SK-MEL-5 (cell line): ENCODE measurements at regions not wholly inside any gene's neighbourhood (a gene's known extent, or its start where the extent isn't known, plus 50 kb on each side); places are given as distances from the start of the nearest gene placed in this dataset.
"Not testable (repeated sequence)": the region's sequence is repeated elsewhere in the genome, so short reads cannot be mapped to it uniquely, and the experiment has no call there.

ENCODE experiments used
- DNase-seq: peaks from one replicate; pipeline ENCODE4 v3.0.0-alpha.2; 2016; ENCODE audit warnings: low read depth, low spot score
- in situ Hi-C: cut with HindIII; loops from 2 replicates; pipeline ENCODE4 v1.10.0; 2016; ENCODE audit warnings: low sequenced_read_pairs, high pct_unique_total_duplicates, low pct_unique_long_range_greater_than_20kb

DNA sequence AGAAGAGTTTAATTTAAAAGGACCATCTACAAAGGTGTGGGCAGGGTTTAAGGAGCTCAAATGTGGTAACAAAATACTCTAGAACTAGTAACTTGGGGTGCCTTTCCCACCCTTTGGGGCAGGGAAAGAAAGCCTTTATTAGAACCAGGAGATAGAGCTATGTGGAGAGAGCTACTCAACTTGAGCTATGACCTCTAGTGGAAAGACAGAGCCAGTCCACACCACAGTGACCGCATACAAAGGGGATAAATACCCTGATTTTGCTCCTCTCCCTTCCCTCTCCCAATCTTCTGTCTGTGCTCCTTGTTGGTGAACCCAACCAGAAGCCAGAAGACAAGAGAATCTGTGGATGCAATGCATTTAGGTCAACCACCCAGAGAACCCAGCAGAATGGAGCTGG, 54.4 kb upstream of the JAK1 start:
- peak; percentile 50 for DNase-seq
- in situ Hi-C loops: no loop called here

DNA sequence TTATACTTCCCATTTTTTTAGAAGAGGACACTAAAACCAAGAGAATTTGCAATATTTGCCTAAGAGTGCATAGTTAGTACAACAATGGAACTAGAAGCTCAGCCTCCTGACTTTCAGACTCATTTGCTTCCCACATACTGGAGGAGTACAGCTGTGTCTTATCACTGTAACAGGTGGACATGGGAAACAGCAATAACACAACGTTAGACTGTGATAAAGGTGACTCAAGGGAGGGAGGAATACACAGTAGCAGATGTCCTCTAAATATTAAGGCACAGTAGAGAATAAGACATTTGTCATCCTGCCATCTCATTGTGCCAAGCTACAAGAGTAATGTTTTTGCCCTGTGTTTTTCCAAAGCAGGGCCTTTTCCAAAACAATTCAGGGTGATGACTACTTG, 55.4 kb upstream of the JAK1 start:
- no peak for DNase-seq
- in situ Hi-C loops: no loop called here

DNA sequence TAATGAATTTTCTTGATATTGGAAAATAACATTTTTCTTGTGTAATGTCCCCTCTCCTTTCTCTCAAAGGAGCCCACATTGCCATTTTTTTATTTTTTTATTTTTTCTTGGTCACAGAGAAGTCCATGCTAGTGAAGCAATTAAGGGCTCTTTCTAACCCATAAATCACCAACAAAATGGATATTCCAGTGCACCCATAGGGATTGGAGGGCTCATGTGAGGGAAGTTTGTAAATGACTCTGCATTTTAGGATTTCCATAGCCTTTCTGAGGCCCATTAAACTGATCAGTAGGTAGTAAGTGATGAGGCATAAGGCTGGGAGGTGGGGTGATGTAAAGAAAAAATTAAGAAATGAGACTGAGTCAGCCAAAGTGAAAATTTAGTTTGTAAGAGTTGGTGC, 55.9 kb upstream of the JAK1 start:
- in situ Hi-C loops: no loop called here
- no peak for DNase-seq

DNA sequence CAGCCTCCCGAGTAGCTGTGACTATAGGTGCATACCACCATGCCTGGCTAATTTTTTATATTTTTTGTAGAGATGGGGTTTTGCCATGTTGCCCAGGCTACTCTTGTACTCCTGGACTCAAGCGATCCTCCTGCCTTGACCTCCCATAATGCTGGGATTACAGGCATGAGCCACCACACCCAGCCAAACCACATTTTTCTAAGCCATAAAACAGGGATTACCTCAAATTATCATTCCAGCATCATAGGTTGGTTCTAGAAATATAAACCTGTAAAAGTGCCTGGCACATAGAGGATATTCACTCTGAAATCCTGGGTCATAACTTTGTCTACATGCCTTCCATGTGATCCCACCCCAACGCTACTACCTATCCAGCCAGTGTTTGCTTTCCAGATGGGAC, 59.4 kb upstream of the JAK1 start:
- DNase-seq: no peak
- in situ Hi-C loops: no loop called here

DNA sequence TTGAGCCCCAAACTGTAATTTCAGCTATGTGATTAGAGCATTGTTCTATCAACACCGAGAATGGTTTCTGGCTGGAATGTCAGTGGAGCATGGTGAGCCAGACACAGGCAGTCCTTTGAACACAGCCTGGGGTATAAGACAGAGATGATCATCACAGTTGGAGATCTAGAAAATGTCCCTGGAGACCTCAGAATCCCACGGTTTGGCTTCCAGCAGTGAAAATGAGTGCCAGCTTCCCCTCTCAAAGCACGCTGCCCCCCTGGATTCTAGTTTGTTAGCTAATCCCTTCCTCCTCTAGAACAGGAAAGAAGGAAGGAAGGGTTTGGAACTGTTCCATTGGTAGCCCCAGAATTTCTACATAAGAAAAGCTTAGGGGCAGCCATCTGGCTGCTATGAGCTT, 59.9 kb upstream of the JAK1 start:
- no peak for DNase-seq
- in situ Hi-C loops: no loop called here

DNA sequence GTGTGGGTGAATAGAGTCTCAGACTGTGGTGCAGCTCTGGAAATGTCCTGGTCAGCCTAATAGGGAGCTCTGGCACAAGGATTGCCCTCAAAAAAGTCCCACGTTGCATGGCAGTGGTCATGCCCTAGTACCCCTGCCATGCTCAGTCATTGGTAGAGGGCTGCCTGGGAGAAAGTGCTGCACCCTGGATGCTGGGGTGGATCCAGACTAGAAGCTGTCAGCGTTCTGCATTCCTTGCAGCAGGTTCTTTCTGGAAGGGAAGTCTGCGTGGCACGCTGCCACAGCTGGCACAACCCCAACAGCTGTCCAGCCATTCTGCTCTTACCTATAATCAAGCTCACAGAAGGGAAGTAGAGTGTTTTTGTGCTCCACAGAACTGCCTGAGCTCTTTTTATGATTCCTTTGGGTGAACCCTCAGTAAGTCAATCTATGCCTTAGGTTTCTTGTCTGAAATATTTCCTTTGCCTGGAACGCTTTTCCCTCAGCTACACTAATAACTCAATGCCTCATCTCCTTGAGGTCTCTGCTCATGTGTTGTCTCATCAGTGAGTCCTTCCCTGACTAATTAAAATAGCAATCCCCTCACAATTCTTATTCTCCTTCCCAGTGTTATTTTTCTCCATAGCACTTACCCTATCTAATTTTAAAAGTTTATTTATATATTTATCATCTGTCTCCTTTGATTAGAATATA, 61.5 kb upstream of the JAK1 start:
- DNase-seq: no peak
- in situ Hi-C loops: no loop called here

DNA sequence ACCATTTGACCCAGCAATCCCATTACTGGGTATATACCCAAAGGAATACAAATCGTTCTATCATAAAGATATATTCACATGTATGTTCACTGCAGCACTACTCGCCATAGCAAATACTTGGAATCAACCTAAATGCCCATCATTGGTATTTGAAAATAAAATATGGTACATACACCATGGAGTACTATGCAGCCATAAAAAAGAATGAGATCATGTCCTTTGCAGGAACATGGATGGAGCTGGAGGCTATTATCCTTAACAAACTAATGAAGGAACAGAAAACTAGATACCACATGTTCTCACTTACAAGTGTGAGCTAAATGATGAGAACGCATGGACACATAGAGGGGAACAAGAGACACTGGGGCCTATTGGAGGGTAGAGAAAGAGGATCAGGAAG, 63.1 kb upstream of the JAK1 start:
- DNase-seq, in situ Hi-C loops: not testable (repeated sequence)

DNA sequence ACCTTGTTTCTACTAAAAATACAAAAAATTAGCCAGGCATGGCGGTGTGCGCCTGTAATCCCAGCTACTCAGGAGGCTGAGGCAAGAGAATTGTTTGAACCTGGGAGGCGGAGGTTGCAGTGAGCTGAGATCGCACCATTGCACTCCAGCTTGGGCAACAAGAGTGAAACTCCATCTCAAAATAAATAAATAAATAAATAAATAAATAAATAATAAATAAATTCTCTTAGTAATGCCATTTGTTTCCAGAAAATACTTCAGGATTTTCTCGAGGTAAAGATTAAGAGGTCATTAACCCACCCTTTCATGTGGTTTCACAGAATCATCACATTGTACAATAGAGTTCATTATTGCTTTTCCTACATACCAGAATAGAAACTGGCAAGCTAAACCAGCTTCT, 68.5 kb upstream of the JAK1 start:
- DNase-seq: peak; percentile 4
- in situ Hi-C loops: not testable (repeated sequence)

DNA sequence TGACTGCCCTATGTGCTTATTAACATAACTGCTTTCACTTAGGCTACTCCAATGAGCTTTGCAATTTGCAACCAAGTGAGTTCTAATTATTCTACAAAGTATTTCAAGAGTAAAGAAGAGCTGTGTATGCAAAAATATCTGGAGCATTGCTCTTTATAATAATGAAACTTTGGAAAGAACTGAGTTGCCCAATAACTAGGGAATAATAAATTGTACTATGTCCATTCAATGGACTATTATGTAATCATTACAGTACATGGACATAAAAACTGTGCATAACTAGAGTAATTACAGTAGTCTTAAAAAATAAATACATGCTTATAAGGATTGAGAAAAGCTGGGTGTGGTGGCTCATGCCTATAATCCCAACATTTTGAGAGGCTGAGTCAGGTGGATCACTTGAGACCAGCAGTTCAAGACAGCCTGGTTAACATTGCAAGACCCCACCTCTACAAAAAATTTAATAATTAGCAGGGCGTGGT, 70.3 kb upstream of the JAK1 start:
- in situ Hi-C loops: no loop called here
- DNase-seq: no peak

DNA sequence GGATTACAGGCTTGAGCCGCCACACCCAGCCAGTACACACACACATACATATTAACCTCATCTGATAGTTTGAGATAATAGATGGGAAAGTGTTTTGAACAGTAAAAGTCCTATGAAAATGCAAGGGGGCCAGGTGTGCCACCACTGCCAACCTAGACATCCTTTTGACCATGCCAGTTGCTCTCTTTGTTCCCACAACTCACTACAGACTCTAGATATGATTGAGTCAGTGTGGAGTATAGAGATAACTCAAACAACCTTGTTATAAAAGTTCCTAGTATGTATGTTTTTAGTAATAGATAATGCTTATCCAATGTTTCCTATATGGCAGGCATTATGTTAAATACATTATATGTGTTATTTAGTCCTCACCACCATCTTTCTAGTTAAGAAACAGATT, 72.7 kb upstream of the JAK1 start:
- in situ Hi-C loops: no loop called here
- DNase-seq: no peak

DNA sequence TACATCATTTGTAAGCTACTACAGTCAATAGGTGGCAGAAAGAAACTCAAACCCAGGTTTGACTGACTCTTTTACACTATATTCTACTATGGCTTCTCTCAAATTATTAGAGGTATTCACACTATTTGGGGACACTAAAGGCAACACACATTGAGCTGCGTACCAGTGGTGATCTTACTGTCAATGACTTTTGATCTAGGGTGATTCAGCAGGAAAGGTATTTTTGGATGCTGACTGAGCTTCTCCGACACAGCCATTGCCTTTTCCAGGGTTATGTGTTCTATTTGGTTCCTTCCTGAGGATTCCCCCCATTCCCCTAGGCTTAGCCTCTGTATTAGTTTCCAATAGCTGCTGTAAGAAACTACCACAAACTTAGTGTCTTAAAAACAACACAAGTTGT, 73.2 kb upstream of the JAK1 start:
- DNase-seq: no peak
- in situ Hi-C loops: no loop called here

DNA sequence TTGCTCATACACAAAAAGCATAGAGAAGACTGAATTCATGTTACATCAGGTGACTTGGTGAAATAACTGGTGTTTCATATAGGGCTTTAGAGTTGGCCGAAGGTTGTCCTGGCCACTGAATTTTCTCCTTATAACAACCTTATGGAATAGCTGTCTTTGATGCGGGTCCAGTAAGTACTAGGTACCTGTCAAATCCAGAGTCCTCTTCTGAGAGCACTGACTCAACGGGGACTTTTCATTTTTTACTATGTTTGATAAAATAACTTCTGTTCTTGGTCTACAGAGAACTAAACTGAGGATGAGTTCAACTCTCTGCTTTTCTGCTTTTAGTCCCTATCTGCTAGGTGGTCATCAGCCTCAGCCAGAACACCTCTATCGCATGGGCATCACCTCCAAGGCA, 76.1 kb upstream of the JAK1 start:
- DNase-seq: no peak
- in situ Hi-C loops: no loop called here

DNA sequence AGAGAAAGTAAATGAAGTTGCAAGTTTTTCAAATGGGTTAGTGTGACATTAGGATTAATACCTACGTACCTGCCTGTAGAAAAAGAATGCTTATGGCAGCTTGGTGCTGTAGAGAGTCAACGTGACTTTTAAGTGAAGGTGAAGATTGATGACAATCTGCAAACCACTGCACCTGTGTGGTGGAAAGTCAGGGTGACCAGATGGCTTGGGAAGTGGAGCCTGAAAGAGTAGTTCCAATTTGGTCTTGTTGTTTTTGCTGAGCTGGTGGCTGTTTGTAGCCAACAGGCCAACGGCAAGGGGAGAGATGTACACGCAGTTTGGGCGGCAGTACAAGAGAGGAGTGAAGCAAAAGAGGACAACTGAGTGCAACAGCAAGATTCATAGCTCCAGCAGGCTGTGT, 78.1 kb upstream of the JAK1 start:
- in situ Hi-C loops: no loop called here
- no peak for DNase-seq

DNA sequence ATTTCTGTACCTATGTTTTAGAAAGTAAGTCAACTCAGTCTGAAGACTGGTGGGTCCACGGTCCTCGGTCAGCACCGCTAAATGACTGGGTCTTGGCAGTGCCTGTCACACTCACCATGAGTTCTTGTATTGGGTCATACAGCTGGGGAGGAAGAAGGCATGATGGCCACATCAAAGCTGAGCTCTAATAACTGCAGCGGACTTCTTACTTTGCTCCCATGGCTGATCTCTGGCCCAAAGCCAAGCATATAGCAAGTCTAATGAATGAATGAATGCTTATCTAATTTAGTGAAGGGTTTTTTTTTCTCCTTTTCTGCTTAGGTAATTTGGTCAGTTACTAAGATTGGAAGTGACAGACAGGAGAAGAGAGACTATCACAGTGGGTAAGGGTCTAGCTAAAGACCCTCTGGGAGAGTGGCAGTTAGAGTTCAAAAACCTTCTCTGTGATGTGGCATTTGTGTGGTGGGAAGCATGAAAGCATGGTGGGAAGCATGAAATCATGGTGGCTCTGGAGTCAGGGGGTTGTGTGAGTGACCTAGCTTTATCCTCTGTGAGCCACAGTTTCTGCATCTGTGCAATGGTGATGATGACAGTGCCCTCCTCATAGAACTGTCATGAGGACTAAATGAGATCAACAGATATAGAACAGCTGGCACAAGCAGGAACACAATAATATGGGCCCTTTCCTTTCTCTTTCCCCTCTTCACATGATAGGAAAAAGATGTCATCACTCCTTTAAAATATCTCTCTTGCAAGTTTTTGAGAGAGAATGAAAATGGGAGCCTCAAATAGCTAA, 78.9 kb upstream of the JAK1 start:
- DNase-seq: no peak
- in situ Hi-C loops: no loop called here

DNA sequence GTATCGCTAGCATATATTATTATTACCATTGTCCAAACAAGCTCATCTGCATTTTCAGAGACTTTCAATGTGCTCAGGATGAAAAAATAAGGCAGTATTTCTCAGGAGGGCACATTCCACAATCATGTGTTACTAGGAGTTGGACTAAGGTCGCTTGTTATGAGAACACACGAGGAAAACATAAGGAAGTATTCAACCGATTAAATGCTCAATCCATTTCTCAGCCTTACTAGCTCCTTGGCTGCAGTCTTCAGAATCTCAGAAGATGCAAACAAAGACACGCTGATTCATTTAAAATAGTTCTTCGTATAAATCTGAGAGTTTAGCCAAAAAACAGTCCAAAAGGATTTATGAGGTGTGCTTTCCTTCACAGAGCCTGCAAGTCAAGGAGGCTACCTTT, 82.0 kb upstream of the JAK1 start:
- in situ Hi-C loops: no loop called here
- DNase-seq: no peak

DNA sequence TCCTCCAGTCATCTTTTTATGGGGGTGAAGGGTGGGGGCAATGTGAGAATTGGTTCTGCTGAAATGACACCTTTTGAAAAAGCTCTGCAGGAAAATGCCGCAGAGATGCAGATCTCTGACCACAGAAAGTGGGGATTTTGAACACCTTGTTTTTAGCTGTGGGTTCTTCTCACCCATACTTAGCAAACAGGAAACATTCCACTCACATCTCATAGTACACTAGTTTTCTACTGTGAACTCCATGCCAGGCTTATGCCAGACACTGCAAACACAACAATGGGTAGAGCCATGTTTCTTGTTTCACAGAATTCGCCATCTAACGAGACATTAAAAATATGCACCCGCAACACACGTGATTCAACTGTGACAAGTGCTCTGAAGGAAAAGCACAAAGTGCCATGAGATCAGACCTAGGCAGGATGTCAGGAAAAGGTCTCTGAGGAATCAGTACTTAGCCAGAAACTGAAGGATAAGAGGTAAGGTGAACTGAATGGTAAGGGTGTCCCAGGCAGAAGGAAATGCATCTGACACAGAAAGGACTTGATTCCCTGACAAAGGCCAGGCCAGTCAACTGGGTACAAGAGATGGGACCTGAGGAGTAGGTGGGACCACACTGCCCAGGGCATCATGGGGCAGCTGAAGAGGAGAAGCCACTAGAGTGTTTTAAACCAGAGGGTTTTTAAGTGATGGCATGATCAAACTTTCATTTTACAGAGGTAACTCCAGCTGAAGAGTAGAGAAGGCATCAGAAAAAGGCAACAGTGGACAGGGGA, 83.8 kb upstream of the JAK1 start:
- in situ Hi-C loops: no loop called here

DNA sequence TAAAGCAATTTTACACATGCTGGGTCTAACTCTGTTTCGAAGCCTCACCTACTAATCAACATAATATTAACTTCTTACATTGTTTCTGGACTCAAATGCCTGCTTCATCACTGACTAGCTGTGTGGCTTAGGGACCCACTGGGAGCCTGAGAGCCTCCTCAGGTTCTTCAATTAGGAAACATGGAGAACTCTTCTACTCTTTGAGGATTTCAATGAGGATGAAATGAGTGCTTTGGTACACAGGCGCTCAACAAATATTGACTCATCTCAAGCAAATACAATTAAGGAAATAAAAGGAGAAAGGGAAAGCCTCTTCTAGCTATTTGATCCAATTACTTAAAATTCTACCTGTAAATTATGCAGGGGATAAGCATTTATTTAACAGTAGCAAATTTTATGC, 84.4 kb upstream of the JAK1 start:
- in situ Hi-C loops: no loop called here
- no peak for DNase-seq

More for the DNA sequence above, 83.8 kb upstream of the JAK1 start:
- DNase-seq: no peak

DNA sequence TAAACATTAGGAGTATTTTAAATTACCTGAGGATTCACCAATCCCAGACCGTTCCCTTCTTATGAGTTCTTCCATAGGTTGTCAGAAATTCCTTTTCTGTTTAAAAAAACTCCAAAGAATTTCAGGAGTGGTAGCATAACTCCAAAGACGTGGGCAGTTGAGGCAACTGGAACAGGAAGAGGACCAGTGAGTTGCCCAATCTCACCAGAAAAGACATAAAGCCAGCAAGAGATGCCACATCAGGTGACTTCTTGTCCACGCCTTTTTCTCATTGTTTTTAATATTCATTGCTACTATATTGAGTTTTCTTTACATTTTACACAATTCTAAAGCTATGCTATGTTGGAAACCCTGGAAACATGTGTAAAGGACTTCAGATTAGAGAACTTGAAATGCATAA, 88.1 kb upstream of the JAK1 start:
- in situ Hi-C loops: no loop called here
- DNase-seq: no peak

DNA sequence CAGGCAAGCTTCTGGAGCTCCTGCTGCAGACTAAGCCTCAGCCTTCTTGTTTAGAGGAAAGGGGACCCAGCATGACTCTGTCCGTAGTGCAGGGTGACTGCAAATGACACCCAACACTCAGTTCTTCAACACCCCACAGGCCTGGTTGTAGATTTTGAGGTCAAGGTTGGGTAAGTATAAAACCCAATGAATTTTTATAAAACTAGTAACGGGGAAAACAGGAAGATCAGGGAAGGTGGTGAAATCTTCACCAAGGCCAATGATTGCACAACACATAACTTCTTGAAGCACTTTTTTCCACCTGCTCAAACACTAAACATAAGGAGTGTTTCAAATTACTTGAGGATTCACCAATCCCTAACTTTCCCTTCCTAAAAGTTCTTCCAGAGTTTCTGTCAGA, 89.4 kb upstream of the JAK1 start:
- in situ Hi-C loops: no loop called here
- no peak for DNase-seq
